Activated naive CD8-positive, alpha-beta T cell treated with anti-CD3 and anti-CD28 coated beads, Interleukin-2, amount 50 U/mL, for 16 hours (primary cell): ENCODE measurements at regions not wholly inside any gene's neighbourhood (a gene's known extent, or its start where the extent isn't known, plus 50 kb on each side); places are given as distances from the start of the nearest gene placed in this dataset.

ENCODE experiments used
- DNase-seq: peaks from one replicate; pipeline ENCODE4 v3.0.0-alpha.2; 2020; ENCODE audit warnings: low read depth, low spot score

DNA sequence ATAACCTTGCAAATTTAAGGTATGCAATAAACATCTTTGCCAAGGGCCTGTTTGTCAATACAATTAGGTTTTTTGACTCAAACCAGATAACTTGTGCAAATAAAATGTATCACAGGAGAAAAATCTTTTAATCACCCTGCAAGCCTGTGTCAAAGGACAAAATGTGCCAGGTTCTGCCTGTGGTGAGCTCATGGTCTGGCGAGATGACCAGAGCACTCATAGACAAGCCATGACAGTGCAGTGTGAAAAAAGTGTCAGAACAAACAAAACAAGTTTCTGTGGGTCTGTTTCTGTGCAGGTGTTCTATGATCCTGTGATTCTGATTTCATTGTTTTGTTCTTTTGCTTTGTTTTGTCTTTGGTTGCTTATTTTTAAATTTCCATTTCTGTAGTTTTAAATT is 847.2 kb downstream of the VRK1 start:
- no peak for DNase-seq

DNA sequence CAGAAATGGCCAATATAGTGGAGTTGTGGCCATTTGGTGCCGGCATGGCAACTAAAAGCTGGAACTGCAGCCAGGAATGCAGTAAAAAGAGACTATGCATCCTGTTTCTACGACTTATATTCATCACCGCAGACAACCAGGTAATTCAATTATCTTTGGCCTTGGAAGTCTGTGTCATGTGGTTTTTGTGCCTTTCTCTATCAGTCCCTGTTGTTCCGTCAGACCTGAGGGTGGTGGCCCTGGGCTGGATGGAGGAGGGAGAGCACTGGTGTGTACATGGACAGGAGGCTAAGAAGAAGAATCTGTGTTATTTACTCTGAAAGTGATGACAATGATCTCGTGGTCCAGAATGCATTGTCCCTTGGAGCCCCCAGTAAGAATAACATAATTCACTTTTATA is 852.6 kb downstream of the VRK1 start:
- no peak for DNase-seq

- DNase-seq = no peak
Observed at GRCh38 chr14:97655169-97655948, 858.2 kb downstream of the VRK1 start.

- no peak for DNase-seq
Observed at GRCh38 chr14:97657609-97658008, 860.4 kb downstream of the VRK1 start.

GRCh38 chr14:97687944-97688630 is 890.9 kb downstream of the VRK1 start:
- DNase-seq = no peak

DNA sequence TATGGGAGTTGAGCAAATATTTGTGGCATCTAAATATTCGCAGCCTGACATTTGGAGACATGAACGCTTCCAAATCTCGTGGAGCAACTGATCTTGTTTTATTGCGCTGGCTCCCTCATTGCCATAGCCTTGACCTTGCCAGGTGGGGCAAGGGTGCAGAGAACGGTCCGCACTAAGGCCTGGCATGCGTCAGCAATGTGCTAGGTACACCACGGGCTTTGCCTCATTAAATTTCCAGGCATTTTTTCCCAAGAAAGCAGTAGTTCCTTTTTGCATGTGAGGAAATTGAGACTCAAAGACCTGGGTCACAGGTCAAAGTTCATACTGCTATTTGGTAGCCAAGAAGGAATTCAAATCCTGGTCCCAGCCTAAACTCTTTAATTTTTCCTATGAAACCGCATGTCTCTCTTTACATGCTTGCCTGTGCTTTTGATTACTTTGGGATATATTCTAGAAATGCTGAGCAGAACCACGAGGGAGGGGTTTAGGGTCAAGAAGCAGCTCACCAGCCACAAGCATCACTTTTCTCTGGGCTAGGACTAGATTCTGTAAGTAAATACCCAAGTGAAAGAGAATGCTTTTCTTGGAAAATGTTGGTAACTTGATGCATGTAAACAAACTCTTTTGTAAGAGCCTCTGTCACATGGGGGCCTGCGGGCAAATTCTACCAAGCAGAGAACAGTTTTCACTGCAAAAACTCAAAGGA is 891.6 kb downstream of the VRK1 start:
- no peak for DNase-seq

- no peak for DNase-seq
Observed at GRCh38 chr14:97692084-97692483, 894.9 kb downstream of the VRK1 start.

GRCh38 chr14:97695456-97695981 is 898.3 kb downstream of the VRK1 start:
- no peak for DNase-seq

- no peak for DNase-seq
Observed at GRCh38 chr14:97697772-97698171, 900.6 kb downstream of the VRK1 start.

DNA sequence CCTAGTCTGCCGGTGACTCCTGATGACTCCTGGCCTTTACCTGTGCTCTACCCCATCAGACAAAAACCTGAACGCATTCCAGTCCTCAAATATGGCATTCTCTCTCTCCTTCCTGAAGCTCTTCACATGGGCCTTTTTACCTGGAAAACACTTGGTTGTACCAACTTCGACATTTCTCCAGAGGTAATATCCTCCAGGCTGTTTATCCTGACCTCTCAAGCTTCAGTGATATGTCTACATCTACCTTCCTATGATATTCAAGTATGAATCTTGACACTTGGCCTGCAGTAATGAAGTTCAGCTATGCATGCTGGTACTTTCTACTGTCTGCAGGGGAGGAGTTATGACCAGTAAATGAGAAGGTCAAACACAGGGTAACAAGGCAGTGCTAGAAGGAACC is 901.8 kb downstream of the VRK1 start:
- DNase-seq = no peak

DNA sequence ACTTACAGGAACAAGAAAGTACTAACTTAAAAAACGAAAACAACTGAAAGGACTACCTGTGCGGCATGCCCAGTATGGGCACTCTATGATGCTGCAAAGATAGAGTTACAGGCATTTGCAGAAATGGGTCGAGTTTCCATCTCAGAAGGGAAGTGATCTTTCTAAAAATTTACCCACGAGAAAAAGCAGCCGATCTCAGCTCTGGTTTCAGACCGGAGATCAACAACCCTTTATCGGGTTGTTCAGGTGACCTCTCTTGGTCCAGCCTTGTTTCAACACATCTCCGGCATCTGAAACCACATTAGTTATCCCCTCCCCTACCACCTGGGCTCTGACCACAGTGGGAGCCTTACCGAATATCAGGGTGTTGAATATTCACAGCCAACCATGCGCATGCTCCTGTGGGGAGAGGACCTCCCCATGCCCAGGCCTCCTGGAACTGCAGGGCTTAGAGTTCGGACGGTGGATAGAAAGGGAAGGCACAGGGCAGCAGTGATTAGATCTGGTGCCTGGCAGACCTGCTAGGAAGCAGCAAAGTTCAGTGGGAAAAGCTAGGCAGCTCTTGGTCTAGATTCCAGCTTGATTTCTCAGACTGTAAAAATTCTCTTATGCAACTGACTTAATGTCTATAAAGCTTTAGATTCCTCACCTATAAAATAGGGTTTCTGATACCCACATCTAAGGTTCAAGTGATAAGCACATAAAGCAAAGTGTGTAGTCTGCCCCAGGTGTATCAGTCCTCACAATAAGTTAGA is 906.0 kb downstream of the VRK1 start:
- DNase-seq = no peak

- DNase-seq = no peak
Observed at GRCh38 chr14:97704316-97704885, 907.2 kb downstream of the VRK1 start.

DNA sequence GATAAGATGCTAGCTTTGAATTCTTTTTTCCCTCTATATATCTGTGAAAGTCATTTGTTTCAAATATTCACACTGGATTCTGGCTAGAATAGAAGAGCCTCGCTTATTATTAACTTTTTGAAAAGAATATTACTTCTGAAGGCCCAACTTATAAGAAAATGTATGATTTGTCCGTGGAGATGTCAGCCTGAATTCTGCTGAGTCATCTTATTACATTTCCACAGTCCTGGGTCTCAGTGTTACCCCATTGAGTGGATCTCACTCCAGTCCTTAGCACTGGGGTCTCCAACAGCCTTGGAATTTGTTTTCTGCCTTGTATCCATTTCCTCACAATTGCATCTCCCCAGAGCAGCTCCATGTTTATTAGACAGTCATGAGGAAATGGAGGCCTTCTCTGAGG is 907.9 kb downstream of the VRK1 start:
- DNase-seq = no peak

DNA sequence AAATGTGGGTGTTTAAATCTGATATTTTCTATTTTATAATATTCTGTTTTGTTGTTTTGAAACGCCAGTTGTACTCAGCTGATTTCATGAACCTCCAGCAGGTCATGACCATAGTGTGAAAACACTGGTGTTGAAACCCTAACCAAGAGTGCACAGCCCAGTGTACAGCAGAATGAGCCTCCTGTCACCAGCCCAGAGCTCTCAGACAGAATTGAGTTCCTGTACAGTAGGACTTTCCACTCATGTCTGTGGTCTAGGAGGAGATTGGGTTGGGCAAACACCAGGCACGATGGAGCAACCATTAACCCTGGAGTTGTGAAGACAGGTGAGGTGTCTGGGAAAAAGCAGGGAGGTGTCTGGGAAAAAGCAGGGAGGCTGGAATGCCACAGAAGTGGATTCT is 908.8 kb downstream of the VRK1 start:
- DNase-seq = no peak

- DNase-seq = no peak
Observed at GRCh38 chr14:97706819-97707218, 909.6 kb downstream of the VRK1 start.

DNA sequence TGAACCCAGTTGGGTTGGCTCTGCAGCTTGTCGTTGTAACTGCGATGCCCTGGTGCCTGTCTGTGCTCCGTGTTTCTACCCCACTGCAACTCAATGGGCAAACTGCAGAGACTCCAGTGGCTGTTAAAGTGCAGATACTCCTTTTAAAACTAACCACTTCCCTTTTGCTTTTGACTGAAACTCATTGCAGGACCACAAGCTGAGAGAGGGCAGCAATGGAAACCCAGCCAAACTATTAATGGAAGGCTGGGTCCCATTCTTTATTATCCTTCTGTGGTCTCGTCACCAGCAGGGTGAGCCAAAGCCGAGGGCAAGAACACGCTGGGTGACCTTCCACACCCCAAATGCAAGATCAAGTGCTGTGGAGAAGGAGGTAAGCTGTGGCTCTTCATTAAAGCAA is 910.4 kb downstream of the VRK1 start:
- no peak for DNase-seq

GRCh38 chr14:97709552-97709951 is 912.4 kb downstream of the VRK1 start:
- no peak for DNase-seq

DNA sequence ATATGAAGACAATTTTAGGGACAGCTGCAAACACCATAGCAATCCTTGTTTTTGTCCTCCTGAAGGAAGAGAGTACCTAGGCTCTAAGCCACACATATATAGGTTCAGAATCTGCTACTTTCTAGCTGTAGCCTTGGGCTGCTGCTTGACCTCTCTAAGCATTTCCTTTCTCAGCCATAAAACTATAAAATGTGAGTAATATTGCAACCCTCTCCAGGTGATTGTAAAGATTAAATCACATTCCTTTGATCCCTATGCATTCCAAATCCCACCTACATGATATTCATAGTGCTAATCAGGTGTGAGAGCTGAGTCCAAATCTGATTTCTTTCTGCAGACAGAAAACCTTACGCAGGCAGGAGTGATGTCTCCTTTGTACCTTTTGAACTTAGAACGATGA is 913.5 kb downstream of the VRK1 start:
- no peak for DNase-seq

DNA sequence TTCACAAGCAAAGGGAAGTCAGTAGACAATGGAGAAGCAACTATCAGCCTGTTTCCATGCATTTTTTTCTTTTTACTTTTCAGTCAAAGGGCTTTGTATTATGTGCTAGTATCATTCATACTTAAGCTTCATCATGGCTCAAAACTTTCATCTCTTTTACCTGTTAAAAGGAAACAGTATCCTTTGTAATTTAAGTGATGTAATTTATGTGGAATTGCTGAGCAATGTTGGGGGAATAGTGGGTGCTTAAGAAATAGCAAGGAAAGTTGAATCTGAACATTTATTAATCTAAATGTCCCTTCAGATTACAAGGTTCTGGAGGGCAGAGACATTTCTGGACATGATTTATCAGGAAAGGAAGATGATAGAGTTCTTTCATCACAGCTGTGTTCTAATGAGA is 915.3 kb downstream of the VRK1 start:
- no peak for DNase-seq

DNA sequence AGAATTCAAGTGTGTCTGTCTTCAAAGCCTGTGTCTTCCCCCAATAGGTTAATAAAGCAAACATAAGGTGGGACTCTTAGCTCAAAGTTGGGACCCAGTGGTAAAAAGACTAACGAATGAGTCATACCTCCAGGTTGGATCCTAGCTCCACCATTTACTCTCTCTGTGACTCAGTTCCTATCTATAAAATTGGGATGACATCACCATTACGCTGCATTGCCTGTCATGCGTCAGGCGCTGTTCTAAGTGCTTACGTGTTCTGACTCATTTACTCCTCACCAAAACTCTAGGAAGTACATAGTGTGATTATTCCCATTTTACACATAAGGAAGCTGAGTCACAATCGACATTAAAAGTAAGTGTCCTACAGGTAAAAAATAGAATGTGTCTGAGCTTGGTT is 915.8 kb downstream of the VRK1 start:
- no peak for DNase-seq

DNA sequence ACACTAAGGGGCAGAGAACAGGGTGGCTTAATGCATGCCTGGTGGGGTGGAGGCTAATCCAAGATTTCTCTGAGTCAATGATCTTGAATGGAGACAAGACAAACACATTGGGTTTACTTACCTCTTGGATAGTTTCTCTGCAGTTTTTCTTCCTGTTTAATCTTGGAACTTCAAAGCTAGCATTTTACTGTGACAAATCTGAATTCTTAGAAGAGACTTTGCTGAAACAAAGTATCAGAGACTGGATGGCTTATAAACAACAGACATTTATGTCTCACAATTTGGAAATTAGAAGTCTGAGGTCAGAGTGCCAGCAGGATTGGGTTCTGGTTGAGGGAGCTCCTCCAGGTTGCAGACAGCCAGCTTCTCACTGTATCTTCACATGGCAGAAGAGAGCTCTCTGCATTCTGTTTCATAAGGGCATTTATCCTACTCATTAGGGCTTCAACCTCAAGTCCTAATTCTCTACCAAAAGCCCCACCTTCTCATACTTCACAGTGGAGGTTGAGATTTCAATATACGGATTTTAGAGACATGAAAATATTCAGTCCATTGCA is 921.8 kb downstream of the VRK1 start:
- no peak for DNase-seq
